ENCODE measurements at regions not wholly inside any gene's neighbourhood (a gene's known extent, or its start where the extent isn't known, plus 50 kb on each side); places are given as distances from the start of the nearest gene placed in this dataset.

DNA sequence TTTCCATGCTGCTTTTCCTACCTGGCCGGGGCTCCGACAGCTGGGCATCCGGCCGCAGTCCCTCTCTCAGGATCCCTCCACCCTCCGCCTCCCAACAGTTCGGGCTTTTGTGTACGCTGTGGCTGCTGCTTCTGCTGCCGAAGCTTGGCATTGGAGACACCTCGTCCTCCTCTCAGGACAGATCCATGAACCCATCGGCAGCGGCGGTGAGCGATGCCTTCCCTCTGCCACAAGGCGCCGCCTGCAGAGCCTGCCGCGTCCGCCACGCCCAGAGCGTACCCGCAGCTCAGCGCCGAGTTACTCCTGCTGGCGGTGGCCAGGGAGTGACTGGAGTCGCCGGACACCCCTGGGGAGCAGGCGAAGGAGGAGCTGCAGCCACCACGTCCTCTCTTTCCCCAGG, 2032.8 kb downstream of the TP53TG3F start:
- Mint-ChIP-seq H3K36me3 (peaks cover 80% of the 10 kb centered on the region), H3K27me3 (ENCODE audit: low read depth) (peaks cover 6% of the 10 kb centered on the region; the same call in 1 of the 2 replicates), H3K4me1 (no peaks in the 10 kb centered on the region), H3K27ac (no peak overlapping the region), H3K4me3 (no peak overlapping the region), H3K9me3 (peaks cover 81% of the 10 kb centered on the region)
- ChIA-PET CTCF (no interaction called here), POLR2A (no interaction called here)
- ATAC-seq (no peak), DNase-seq (ENCODE audit: low spot score) (no peak)
- TF ChIP-seq TCF7 (CRISPR knock-in tag; IDR thresholded peaks at IDR 0.05; ENCODE audit: low read depth) (no peak), SMAD4 (CRISPR knock-in tag; IDR thresholded peaks at IDR 0.05) (no peak), ZBTB21 (CRISPR knock-in tag; IDR thresholded peaks at IDR 0.05; ENCODE audit: borderline replicate concordance) (no peak), MXD4 (CRISPR knock-in tag; IDR thresholded peaks at IDR 0.05; ENCODE audit: borderline replicate concordance) (no peak), JAZF1 (CRISPR knock-in tag; IDR thresholded peaks at IDR 0.05) (no peak), NR3C1 (CRISPR knock-in tag; conservative IDR thresholded peaks at IDR 0.05; ENCODE audit: low read depth) (no peak), ZSCAN18 (CRISPR knock-in tag; IDR thresholded peaks at IDR 0.05) (no peak), ZNF263 (CRISPR knock-in tag; IDR thresholded peaks at IDR 0.05; ENCODE audit: low read depth) (no peak), IRF2 (CRISPR knock-in tag; IDR thresholded peaks at IDR 0.05; ENCODE audit: borderline replicate concordance, low read depth) (no peak), FOXJ3 (CRISPR knock-in tag; IDR thresholded peaks at IDR 0.05; ENCODE audit: borderline replicate concordance) (no peak)
- TF ChIP-seq, protein P1, sequence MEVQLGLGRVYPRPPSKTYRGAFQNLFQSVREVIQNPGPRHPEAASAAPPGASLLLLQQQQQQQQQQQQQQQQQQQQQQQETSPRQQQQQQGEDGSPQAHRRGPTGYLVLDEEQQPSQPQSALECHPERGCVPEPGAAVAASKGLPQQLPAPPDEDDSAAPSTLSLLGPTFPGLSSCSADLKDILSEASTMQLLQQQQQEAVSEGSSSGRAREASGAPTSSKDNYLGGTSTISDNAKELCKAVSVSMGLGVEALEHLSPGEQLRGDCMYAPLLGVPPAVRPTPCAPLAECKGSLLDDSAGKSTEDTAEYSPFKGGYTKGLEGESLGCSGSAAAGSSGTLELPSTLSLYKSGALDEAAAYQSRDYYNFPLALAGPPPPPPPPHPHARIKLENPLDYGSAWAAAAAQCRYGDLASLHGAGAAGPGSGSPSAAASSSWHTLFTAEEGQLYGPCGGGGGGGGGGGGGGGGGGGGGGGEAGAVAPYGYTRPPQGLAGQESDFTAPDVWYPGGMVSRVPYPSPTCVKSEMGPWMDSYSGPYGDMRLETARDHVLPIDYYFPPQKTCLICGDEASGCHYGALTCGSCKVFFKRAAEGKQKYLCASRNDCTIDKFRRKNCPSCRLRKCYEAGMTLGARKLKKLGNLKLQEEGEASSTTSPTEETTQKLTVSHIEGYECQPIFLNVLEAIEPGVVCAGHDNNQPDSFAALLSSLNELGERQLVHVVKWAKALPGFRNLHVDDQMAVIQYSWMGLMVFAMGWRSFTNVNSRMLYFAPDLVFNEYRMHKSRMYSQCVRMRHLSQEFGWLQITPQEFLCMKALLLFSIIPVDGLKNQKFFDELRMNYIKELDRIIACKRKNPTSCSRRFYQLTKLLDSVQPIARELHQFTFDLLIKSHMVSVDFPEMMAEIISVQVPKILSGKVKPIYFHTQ (CRISPR knock-in tag; IDR thresholded peaks at IDR 0.05), result no peak

- H3K4me3 Mint-ChIP-seq, result no peak overlapping the region
- DNase-seq (ENCODE audit: low spot score), result no peak
- peaks cover 75% of the 10 kb centered on the region for H3K9me3 Mint-ChIP-seq
- H3K36me3 Mint-ChIP-seq, result peaks cover 75% of the 10 kb centered on the region
- no peak for ATAC-seq
- peaks cover 8% of the 10 kb centered on the region; the same call in 1 of the 2 replicates for H3K27me3 Mint-ChIP-seq (ENCODE audit: low read depth)
- ChIA-PET POLR2A (no interaction called here), CTCF (no interaction called here)
- no peaks in the 10 kb centered on the region for H3K4me1 Mint-ChIP-seq
- H3K27ac Mint-ChIP-seq, result no peak overlapping the region
- TF ChIP-seq CREB1 (CRISPR knock-in tag; IDR thresholded peaks at IDR 0.05) (no peak), USF1 (CRISPR knock-in tag; IDR thresholded peaks at IDR 0.05) (no peak), NR1H2 (CRISPR knock-in tag; IDR thresholded peaks at IDR 0.05) (no peak), ZNF281 (CRISPR knock-in tag; IDR thresholded peaks at IDR 0.05) (no peak), EMX1 (CRISPR knock-in tag; IDR thresholded peaks at IDR 0.05) (no peak), TP53 (CRISPR knock-in tag; IDR thresholded peaks at IDR 0.05) (no peak), ZNF219 (CRISPR knock-in tag; IDR thresholded peaks at IDR 0.05; ENCODE audit: borderline replicate concordance) (no peak), ZSCAN18 (CRISPR knock-in tag; IDR thresholded peaks at IDR 0.05) (no peak), SOX15 (CRISPR knock-in tag; IDR thresholded peaks at IDR 0.05) (no peak)
- TF ChIP-seq, protein P2, sequence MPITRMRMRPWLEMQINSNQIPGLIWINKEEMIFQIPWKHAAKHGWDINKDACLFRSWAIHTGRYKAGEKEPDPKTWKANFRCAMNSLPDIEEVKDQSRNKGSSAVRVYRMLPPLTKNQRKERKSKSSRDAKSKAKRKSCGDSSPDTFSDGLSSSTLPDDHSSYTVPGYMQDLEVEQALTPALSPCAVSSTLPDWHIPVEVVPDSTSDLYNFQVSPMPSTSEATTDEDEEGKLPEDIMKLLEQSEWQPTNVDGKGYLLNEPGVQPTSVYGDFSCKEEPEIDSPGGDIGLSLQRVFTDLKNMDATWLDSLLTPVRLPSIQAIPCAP (CRISPR knock-in tag; IDR thresholded peaks at IDR 0.05), result no peak
- TF ChIP-seq, protein P1 (CRISPR knock-in tag; IDR thresholded peaks at IDR 0.05), result no peak
Observed at GRCh38 chr16:35497399-35497798, 2038.0 kb downstream of the TP53TG3F start.

Measured in WTC11 (cell line).